ENCODE measurements at regions not wholly inside any gene's neighbourhood (a gene's known extent, or its start where the extent isn't known, plus 50 kb on each side); places are given as distances from the start of the nearest gene placed in this dataset.

DNA sequence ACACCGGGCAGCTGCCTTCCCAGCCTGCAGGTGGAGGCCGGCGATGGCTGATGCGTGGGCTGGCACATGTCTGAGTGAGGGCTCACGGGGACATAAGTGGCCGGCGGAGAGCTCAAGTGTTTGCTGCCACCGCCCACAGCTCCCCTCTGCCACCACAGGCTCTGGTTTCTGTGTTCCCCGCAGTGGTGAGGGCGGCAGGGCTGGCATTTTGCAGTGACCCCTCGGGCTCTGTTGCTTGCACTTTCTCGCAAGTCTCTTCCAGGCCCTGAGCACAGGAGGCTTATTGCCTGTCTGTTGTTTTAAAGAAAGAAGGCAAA is 271.0 kb upstream of the RTL1 start:
- TF ChIP-seq, protein P1, sequence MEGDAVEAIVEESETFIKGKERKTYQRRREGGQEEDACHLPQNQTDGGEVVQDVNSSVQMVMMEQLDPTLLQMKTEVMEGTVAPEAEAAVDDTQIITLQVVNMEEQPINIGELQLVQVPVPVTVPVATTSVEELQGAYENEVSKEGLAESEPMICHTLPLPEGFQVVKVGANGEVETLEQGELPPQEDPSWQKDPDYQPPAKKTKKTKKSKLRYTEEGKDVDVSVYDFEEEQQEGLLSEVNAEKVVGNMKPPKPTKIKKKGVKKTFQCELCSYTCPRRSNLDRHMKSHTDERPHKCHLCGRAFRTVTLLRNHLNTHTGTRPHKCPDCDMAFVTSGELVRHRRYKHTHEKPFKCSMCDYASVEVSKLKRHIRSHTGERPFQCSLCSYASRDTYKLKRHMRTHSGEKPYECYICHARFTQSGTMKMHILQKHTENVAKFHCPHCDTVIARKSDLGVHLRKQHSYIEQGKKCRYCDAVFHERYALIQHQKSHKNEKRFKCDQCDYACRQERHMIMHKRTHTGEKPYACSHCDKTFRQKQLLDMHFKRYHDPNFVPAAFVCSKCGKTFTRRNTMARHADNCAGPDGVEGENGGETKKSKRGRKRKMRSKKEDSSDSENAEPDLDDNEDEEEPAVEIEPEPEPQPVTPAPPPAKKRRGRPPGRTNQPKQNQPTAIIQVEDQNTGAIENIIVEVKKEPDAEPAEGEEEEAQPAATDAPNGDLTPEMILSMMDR (conservative IDR thresholded peaks at IDR 0.05; ENCODE audit: low read depth in 2 of 2), result no peak
- TF ChIP-seq EZH2phosphoT487 (IDR thresholded peaks at IDR 0.05; ENCODE audit: unreplicated experiment) (no peak), CREB1 (CRISPR knock-in tag; IDR thresholded peaks at IDR 0.05; ENCODE audit: low read depth) (no peak), EZH2 (IDR thresholded peaks at IDR 0.05; ENCODE audit: low read depth, unreplicated experiment) (no peak), JUNB (IDR thresholded peaks at IDR 0.05; ENCODE audit: unreplicated experiment) (no peak), POLR2AphosphoS5 (IDR thresholded peaks at IDR 0.05; ENCODE audit: low read depth) (no peak), REST (IDR thresholded peaks at IDR 0.05; ENCODE audit: unreplicated experiment) (no peak), STAT1 (IDR thresholded peaks at IDR 0.05; ENCODE audit: unreplicated experiment) (no peak), ZNF331 (CRISPR knock-in tag; IDR thresholded peaks at IDR 0.05; ENCODE audit: low read depth) (no peak), ZNF114 (CRISPR knock-in tag; IDR thresholded peaks at IDR 0.05) (no peak)
- TF ChIP-seq, protein P2, sequence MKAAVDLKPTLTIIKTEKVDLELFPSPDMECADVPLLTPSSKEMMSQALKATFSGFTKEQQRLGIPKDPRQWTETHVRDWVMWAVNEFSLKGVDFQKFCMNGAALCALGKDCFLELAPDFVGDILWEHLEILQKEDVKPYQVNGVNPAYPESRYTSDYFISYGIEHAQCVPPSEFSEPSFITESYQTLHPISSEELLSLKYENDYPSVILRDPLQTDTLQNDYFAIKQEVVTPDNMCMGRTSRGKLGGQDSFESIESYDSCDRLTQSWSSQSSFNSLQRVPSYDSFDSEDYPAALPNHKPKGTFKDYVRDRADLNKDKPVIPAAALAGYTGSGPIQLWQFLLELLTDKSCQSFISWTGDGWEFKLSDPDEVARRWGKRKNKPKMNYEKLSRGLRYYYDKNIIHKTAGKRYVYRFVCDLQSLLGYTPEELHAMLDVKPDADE (IDR thresholded peaks at IDR 0.05), result no peak
- TF ChIP-seq, protein P3, sequence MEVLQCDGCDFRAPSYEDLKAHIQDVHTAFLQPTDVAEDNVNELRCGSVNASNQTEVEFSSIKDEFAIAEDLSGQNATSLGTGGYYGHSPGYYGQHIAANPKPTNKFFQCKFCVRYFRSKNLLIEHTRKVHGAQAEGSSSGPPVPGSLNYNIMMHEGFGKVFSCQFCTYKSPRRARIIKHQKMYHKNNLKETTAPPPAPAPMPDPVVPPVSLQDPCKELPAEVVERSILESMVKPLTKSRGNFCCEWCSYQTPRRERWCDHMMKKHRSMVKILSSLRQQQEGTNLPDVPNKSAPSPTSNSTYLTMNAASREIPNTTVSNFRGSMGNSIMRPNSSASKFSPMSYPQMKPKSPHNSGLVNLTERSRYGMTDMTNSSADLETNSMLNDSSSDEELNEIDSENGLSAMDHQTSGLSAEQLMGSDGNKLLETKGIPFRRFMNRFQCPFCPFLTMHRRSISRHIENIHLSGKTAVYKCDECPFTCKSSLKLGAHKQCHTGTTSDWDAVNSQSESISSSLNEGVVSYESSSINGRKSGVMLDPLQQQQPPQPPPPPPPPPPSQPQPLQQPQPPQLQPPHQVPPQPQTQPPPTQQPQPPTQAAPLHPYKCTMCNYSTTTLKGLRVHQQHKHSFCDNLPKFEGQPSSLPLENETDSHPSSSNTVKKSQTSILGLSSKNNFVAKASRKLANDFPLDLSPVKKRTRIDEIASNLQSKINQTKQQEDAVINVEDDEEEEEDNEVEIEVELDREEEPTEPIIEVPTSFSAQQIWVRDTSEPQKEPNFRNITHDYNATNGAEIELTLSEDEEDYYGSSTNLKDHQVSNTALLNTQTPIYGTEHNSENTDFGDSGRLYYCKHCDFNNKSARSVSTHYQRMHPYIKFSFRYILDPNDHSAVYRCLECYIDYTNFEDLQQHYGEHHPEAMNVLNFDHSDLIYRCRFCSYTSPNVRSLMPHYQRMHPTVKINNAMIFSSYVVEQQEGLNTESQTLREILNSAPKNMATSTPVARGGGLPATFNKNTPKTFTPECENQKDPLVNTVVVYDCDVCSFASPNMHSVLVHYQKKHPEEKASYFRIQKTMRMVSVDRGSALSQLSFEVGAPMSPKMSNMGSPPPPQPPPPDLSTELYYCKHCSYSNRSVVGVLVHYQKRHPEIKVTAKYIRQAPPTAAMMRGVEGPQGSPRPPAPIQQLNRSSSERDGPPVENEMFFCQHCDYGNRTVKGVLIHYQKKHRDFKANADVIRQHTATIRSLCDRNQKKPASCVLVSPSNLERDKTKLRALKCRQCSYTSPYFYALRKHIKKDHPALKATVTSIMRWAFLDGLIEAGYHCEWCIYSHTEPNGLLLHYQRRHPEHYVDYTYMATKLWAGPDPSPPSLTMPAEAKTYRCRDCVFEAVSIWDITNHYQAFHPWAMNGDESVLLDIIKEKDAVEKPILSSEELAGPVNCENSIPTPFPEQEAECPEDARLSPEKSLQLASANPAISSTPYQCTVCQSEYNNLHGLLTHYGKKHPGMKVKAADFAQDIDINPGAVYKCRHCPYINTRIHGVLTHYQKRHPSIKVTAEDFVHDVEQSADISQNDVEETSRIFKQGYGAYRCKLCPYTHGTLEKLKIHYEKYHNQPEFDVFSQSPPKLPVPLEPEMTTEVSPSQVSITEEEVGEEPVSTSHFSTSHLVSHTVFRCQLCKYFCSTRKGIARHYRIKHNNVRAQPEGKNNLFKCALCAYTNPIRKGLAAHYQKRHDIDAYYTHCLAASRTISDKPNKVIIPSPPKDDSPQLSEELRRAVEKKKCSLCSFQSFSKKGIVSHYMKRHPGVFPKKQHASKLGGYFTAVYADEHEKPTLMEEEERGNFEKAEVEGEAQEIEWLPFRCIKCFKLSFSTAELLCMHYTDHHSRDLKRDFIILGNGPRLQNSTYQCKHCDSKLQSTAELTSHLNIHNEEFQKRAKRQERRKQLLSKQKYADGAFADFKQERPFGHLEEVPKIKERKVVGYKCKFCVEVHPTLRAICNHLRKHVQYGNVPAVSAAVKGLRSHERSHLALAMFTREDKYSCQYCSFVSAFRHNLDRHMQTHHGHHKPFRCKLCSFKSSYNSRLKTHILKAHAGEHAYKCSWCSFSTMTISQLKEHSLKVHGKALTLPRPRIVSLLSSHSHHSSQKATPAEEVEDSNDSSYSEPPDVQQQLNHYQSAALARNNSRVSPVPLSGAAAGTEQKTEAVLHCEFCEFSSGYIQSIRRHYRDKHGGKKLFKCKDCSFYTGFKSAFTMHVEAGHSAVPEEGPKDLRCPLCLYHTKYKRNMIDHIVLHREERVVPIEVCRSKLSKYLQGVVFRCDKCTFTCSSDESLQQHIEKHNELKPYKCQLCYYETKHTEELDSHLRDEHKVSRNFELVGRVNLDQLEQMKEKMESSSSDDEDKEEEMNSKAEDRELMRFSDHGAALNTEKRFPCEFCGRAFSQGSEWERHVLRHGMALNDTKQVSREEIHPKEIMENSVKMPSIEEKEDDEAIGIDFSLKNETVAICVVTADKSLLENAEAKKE (CRISPR knock-in tag; IDR thresholded peaks at IDR 0.05), result no peak
